ENCODE measurements at regions not wholly inside any gene's neighbourhood (a gene's known extent, or its start where the extent isn't known, plus 50 kb on each side); places are given as distances from the start of the nearest gene placed in this dataset.

- H3K4me3 ChIP-seq (ENCODE audit: low read depth, low read length) = no peak overlapping the region
- no peak for DNase-seq (ENCODE audit: low read depth)
- no peak for TF ChIP-seq CTCF (IDR thresholded peaks at IDR 0.05; ENCODE audit: insufficient read depth, low read depth, low read length)
Measured at GRCh38 chr7:16028636-16029035, 342.2 kb upstream of the MEOX2 start.

GRCh38 chr7:16028103-16028502 lies 341.6 kb upstream of the MEOX2 start:
- DNase-seq (ENCODE audit: low read depth) = peak; percentile 71
- TF ChIP-seq CTCF (IDR thresholded peaks at IDR 0.05; ENCODE audit: insufficient read depth, low read depth, low read length) = no peak
- no peak overlapping the region for H3K4me3 ChIP-seq (ENCODE audit: low read depth, low read length)

GRCh38 chr7:16027396-16027795 lies 340.9 kb upstream of the MEOX2 start:
- TF ChIP-seq CTCF (IDR thresholded peaks at IDR 0.05; ENCODE audit: insufficient read depth, low read depth, low read length) = no peak
- DNase-seq (ENCODE audit: low read depth) = no peak
- H3K4me3 ChIP-seq (ENCODE audit: low read depth, low read length) = no peak overlapping the region

- no peak for TF ChIP-seq CTCF (IDR thresholded peaks at IDR 0.05; ENCODE audit: insufficient read depth, low read depth, low read length)
Measured at GRCh38 chr7:16026253-16027020, 340.0 kb upstream of the MEOX2 start.

GRCh38 chr7:16025696-16026095 lies 339.2 kb upstream of the MEOX2 start:
- no peak overlapping the region for H3K4me3 ChIP-seq (ENCODE audit: low read depth, low read length)
- no peak for DNase-seq (ENCODE audit: low read depth)
- TF ChIP-seq CTCF (IDR thresholded peaks at IDR 0.05; ENCODE audit: insufficient read depth, low read depth, low read length) = no peak

More at GRCh38 chr7:16026253-16027020, 340.0 kb upstream of the MEOX2 start:
- H3K4me3 ChIP-seq (ENCODE audit: low read depth, low read length) = no peak overlapping the region
- peak; percentile 5 for DNase-seq (ENCODE audit: low read depth)

GRCh38 chr7:16023503-16023902 lies 337.0 kb upstream of the MEOX2 start:
- DNase-seq (ENCODE audit: low read depth) = no peak
- no peak for TF ChIP-seq CTCF (IDR thresholded peaks at IDR 0.05; ENCODE audit: insufficient read depth, low read depth, low read length)
- no peak overlapping the region for H3K4me3 ChIP-seq (ENCODE audit: low read depth, low read length)

GRCh38 chr7:16023046-16023445 lies 336.6 kb upstream of the MEOX2 start:
- no peak overlapping the region for H3K4me3 ChIP-seq (ENCODE audit: low read depth, low read length)
- TF ChIP-seq CTCF (IDR thresholded peaks at IDR 0.05; ENCODE audit: insufficient read depth, low read depth, low read length) = no peak
- DNase-seq (ENCODE audit: low read depth) = no peak

Measured in fibroblast of villous mesenchyme (primary cell).